ENCODE measurements at regions not wholly inside any gene's neighbourhood (a gene's known extent, or its start where the extent isn't known, plus 50 kb on each side); places are given as distances from the start of the nearest gene placed in this dataset.

- no peak for DNase-seq
These were observed 250.9 kb upstream of the CITED2 start for GRCh38 chr6:139625081-139625939.

DNA sequence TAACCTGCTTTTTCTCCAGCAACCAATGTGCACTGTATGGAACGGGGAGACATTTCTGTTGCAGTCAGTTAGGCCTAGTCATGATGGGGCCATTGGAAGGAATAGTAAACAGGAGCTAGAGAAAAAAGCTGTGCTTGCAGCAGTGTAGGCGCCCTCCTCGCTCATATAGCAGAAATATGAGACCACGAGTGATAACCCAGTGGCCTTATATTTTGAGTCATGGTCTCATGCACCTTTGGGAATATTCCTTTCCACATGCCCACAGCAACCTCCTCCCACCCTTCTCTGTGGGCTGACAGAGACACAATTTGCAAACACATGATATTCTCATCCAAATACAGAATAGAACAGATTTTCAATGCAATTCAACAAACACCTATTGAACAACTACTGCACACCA is 248.9 kb upstream of the CITED2 start:
- DNase-seq, result no peak

DNA sequence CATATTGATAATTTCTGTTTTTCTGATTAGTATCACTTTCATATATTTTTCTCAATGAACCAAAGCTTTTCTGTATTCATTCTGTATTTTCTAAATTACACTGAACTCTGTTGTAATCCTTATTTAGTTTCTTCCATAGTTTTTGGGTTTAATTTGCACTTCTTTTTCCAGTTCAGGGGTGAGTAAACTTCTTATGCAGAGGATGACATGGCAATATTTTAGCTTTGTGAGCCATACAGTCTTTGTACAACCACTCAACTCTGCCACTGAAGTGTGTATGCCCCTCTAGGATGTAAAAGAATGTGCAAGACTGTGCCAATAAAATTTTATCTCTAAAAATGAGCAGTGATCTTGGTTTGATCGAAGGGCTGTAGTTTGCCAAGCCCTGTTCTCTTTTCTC is 239.0 kb upstream of the CITED2 start:
- DNase-seq, result no peak

DNA sequence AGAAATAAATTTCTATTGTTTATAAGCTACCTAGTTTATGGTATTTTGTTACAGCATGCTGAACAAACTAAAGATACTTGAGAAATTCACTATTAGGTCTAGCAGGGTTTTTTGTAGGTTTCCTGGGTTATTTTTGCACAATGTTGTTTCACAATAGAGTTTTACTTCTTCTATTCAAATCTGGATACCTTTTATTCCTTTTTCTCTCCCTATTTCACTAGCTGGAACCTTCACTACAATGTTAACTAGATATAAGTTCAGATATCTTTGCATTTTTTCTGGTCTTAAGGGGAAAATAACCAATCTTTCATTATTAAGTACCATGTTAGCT is 237.7 kb upstream of the CITED2 start:
- no peak for DNase-seq

GRCh38 chr6:139611327-139612134 is 237.1 kb upstream of the CITED2 start:
- DNase-seq, result no peak

- no peak for DNase-seq
These were observed 234.2 kb upstream of the CITED2 start for GRCh38 chr6:139608466-139609261.

DNA sequence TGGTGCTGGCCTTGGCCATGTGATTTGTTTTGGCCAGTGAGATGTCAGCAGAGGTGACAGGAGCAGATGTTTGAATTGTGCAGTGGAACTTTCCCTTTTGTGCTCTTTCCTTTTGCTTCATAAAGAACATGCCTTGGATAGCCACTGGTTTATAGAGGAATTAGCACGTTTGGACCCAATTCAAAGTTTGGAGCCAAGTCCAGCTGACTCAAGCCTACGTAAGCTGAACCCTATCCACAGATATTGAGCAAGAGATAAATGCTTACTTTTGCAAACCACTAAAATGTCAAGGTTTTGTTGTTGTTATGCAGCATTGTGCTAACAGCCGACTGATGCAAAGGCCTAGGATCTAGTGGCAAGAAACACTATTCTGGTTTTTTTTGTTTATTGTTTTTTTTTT is 230.9 kb upstream of the CITED2 start:
- DNase-seq, result no peak

DNA sequence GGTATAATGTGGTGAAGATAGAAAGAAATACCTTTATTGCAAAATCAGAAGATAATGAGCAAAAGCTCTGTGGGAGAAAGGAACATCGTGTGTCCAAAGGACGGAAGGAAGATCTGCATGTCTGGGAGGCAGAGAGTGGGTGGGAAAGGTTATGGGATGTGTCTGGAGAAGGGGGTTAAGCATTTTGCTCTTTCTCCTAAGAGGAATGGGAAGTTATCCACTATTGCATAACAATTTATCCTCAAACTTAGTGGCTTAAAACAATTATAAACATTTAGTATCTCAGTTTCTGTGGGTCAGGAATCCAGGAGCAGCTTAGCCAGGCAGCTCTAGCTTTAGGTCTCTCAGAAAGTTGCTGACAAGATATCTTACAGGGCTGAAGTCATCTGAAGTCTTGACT is 229.1 kb upstream of the CITED2 start:
- no peak for DNase-seq

GRCh38 chr6:139602577-139602976 is 228.1 kb upstream of the CITED2 start:
- DNase-seq, result no peak

DNA sequence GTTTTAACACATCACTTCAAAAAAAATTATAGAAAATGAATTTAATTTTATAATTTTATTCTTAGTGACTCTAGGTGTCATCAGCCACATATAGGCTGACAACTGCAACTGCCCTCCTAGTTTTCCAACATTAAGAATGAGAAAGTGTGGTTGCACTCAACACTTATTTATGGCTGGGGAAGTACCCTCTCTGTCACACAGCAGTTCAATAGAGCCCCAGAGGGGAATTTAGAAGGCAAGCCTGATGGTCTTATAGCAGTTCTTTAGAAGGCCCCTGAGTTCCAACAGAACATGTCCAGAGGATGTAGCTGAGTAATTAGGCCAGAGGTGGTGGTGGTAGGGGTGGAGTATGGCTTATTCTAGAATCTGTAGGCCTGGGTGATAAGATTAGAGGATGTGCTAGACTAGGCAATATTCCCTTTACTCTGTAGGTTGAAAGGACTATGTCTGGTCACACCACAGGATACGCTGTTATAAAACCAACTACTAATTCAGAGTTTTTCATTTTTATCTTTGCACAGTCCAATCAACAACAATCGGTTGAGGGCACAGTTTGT is 226.5 kb upstream of the CITED2 start:
- DNase-seq, result no peak

- DNase-seq, result no peak
These were observed 225.9 kb upstream of the CITED2 start for GRCh38 chr6:139600343-139600742.

DNA sequence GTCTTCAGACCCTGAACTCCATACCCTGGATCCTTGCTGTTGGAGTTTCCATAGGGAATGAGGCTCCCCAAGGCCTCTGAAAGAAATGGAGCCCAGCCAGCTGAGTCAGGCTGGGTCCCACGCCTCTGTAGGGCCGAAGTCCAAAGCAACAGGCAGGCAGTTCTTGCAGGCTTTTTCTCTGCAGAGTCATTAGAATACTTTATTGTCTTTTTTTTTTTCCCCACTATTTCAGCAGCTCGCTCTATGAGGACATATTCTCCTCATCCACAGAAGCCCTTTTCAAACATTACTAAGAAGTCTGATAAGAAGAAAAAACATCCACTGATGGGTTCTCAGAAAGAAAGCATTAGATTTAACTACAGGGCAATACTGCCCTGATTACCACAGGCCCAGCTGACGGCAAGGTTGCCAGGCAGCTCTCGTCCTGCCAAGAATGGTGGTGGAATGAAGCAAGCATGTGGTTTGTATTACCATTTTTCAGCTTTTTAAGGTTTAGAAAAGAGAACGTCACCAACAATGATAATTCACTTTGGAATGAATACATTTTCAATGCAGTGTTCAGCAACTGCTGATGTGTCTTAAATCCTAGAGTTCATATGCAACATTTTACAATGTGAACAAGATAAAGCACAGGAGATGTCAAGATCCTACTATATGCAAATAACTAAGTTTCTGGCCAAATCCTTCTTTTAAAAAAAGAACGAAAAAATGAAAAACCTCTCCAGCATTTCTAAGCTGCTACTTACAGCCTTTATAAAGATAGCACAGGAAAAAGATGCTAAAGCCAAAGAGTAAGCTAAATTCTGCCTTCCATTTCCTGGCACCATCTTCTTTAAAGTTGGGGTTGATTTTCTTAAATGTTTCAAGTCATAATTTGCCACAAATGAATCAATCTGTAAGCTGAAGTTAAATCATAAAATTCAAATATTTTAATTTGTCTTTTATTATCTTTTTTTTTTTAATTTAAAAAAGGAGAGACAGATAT is 223.6 kb upstream of the CITED2 start:
- no peak for DNase-seq

GRCh38 chr6:139597087-139597763 is 222.8 kb upstream of the CITED2 start:
- no peak for DNase-seq

GRCh38 chr6:139595183-139595582 is 220.7 kb upstream of the CITED2 start:
- no peak for DNase-seq

DNA sequence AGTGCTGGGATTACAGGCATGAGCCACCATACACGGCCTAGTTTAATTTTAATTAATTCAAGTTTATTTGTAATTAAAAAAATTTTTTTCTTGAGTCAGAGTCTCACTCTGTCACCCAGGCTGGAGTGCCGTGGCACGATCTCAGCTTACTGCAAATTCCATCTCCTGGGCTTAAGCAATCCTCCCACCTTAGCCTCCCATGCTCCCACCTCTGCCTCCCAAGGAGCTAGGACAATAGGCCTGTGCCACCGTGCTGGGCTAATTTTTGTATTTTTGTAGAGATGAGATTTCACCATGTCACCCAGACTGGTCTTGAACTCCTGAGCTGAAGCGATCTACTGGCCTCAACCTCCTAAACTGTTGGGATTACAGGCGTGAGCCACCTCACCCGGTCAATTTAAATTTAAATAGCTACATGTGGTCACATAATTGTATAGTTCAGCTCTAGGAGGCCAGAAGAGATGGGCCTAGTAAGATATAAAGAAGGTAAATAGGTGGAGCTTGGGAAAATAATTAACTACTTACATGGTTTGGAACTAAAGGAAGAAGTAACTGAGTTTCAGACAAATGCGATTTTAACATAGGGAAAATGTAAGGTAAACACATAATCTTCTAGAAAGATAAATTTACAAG is 220.0 kb upstream of the CITED2 start:
- DNase-seq, result no peak

- no peak for DNase-seq
These were observed 218.6 kb upstream of the CITED2 start for GRCh38 chr6:139593081-139593480.

GRCh38 chr6:139592011-139592410 is 217.6 kb upstream of the CITED2 start:
- no peak for DNase-seq

GRCh38 chr6:139591075-139591865 is 216.8 kb upstream of the CITED2 start:
- no peak for DNase-seq

- DNase-seq, result no peak
These were observed 215.8 kb upstream of the CITED2 start for GRCh38 chr6:139590206-139590605.
